ENCODE measurements at regions not wholly inside any gene's neighbourhood (a gene's known extent, or its start where the extent isn't known, plus 50 kb on each side); places are given as distances from the start of the nearest gene placed in this dataset.

DNA sequence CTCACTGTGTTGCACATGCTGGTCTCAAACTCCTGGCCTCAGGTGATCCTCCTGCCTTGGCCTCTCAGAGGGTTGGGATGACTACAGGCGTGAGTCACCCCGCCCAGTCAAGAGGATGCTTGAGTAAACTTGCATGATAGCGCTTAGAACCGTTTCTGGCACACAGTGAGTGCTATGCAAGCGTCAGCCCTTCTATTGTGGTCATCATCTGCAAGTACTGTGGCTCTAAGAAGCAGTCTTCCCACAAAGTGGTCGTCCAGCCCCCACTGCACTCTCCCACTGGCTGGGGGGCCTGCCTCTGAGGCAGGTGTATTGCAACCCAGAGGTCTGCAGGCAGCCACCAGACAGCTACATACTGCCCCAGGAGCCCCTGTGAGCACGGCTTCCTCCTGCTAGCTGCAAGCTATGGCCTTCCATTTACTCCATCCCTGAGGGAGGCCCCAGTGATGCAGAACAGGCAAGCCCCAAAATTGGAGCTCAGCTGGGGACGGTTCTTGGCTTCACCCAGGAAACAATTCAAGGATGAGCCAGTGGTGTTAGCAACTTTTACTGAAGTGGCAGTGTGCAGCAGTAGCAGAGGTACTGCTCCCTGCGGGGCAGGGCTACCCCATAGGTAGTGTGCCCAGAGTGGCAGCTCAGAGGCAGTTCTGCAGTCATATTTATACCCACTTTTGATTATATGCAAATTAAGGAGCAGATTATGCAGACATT lies 95.4 kb downstream of the LSM3 start:
- no peak for TF ChIP-seq CTCF (IDR thresholded peaks at IDR 0.05; ENCODE audit: low read depth, low read length)
- TF ChIP-seq MAX (IDR thresholded peaks at IDR 0.05; ENCODE audit: low read depth, low read length): no peak

Measured in NB4 (cell line).